Ovary (tissue), 3 donors: ENCODE measurements at regions not wholly inside any gene's neighbourhood (a gene's known extent, or its start where the extent isn't known, plus 50 kb on each side); places are given as distances from the start of the nearest gene placed in this dataset.

Experiments
- CTCF ChIP-seq, 3 donors: fragments of 450-650 bp in 2 of 3; fragments of 200-600 bp in 1 of 3; IDR thresholded peaks; one replicate each; pipeline versions ENCODE4 v1.5.1 to v1.8.0; 2016 to 2022; ENCODE audit warnings: antibody characterized with exemption in 3 of 3, mild to moderate bottlenecking in 1 of 3
- EP300 ChIP-seq: sonication (generic); formaldehyde crosslinking; IDR thresholded peaks from one replicate; pipeline ENCODE4 v1.6.1; 2017; ENCODE audit warnings: antibody characterized with exemption
- donor health status: DM: no; HTN: no; CAD: no.

- TF ChIP-seq CTCF (IDR thresholded peaks at IDR 0.05) (no peak), EP300 (no peak)
Measured at GRCh38 chr15:96115642-96116041, 214.9 kb upstream of the NR2F2 start.
